K562 (cell line): ENCODE measurements at regions not wholly inside any gene's neighbourhood (a gene's known extent, or its start where the extent isn't known, plus 50 kb on each side); places are given as distances from the start of the nearest gene placed in this dataset.

Experiments used
- ATF7 ChIP-seq: fragments of 450-650 bp; IDR thresholded peaks from 2 replicates; pipeline ENCODE4 v1.7.1; 2014; ENCODE audit warnings: mild to moderate bottlenecking, moderate library complexity
- CREB1 ChIP-seq, 2 experiments: sonication (generic) in 1 of 2; formaldehyde crosslinking in 1 of 2; IDR thresholded peaks; 2 replicates each; pipeline versions ENCODE4 v1.6.1 to v1.8.0; 2012 to 2022; ENCODE audit warnings: inconsistent platforms in 1 of 2, mild to moderate bottlenecking in 1 of 2, missing genetic modification reagents in 1 of 2, moderate library complexity in 1 of 2
- CREM ChIP-seq: IDR thresholded peaks from 2 replicates; pipeline ENCODE4 v1.6.1; 2014; ENCODE audit warnings: antibody characterized with exemption, low read depth
- HDAC8 ChIP-seq: fragments of 450-650 bp; IDR thresholded peaks from 2 replicates; pipeline ENCODE4 v1.6.1; 2016; ENCODE audit warnings: mild to moderate bottlenecking, missing genetic modification characterization, moderate library complexity, missing compliant biosample characterization
- NR2C2 ChIP-seq, 2 experiments: fragments of 200-800 bp in 1 of 2; sonication (Bioruptor generic) in 1 of 2; sonication (generic) in 1 of 2; formaldehyde crosslinking in 1 of 2; IDR thresholded peaks; 2 replicates each; pipeline versions ENCODE4 v1.6.1 to v1.8.0; 2016 to 2022; ENCODE audit warnings: mild to moderate bottlenecking in 1 of 2, missing compliant biosample characterization in 1 of 2, missing genetic modification characterization in 1 of 2, missing genetic modification reagents in 1 of 2
- SMC3 ChIP-seq: conservative IDR thresholded peaks from 2 replicates; pipeline ENCODE4 v1.6.1; 2011; ENCODE audit warnings: low read depth, low read length, improper control_type of control experiment; ENCODE audit not compliant: insufficient read depth
- TAF1 ChIP-seq: IDR thresholded peaks from 2 replicates; pipeline ENCODE4 v1.6.1; 2011; ENCODE audit warnings: mild to moderate bottlenecking, low read length, moderate library complexity; ENCODE audit not compliant: insufficient read depth, control insufficient read depth, severe bottlenecking; ENCODE audit errors: extremely low read depth
- TBP ChIP-seq: optimal IDR thresholded peaks from 2 replicates; pipeline ENCODE3; 2011; ENCODE audit warnings: low read depth, low read length, improper control_type of control experiment
- U2AF2 ChIP-seq: fragments of 200-400 bp; formaldehyde crosslinking; optimal IDR thresholded peaks from 2 replicates; pipeline ENCODE3; 2017; ENCODE audit warnings: low read depth, mild to moderate bottlenecking, low read length
- TF ChIP-seq, protein P1 (sequence below): conservative IDR thresholded peaks from 2 replicates; pipeline ENCODE4 v1.6.1; 2011; ENCODE audit warnings: low read depth, mild to moderate bottlenecking, low read length; ENCODE audit not compliant: control insufficient read depth
- TF ChIP-seq, protein P2 (sequence below): sonication (generic); formaldehyde crosslinking; IDR thresholded peaks from 2 replicates; pipeline ENCODE4 v1.5.0; 2020; ENCODE audit warnings: missing genetic modification reagents
- TF ChIP-seq, protein P3 (sequence below), 3 experiments: IDR thresholded peaks in 2 of 3; conservative IDR thresholded peaks in 1 of 3; 2 replicates each; pipeline ENCODE4 v1.5.1; 2011 to 2012; ENCODE audit warnings: low read length in 3 of 3, mild to moderate bottlenecking in 3 of 3, control low read depth in 2 of 3, improper control_type of control experiment in 1 of 3, inconsistent platforms in 1 of 3, low read depth in 1 of 3, mixed read lengths in 1 of 3, moderate library complexity in 1 of 3; ENCODE audit not compliant: insufficient read depth in 2 of 3
- TF ChIP-seq, protein P4 (sequence below): fragments of 250-450 bp; sonication (Bioruptor Pico); IDR thresholded peaks from 2 replicates; pipeline ENCODE4 v1.5.0; 2020; ENCODE audit warnings: mild to moderate bottlenecking, borderline replicate concordance

DNA sequence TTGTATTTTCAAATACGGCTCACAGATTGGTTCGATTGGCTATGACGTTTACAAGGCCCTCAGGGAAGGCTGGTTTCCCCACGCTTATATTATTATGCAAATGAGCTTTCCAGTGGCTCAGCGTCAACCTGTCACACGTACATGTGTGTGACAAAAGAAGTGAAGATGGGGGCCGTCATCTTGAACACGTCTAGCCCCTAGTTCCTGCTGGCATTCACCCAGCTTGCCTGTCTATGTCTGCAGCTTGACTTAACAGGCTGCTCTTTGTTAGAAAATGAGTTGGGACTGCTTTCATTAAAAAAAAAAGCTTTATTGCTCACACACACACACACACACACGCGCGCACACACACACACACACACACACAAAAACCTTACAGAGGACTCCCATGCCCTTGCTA lies 283.6 kb upstream of the CTSO start:
- TF ChIP-seq CREM (no peak), TBP (no peak), CREB1 (IDR thresholded peaks at IDR 0.05) (no peak), CREB1 (CRISPR knock-in tag; IDR thresholded peaks at IDR 0.05) (no peak), TAF1 (no peak), NR2C2 (CRISPR knock-in tag; IDR thresholded peaks at IDR 0.05) (no peak), NR2C2 (tag; IDR thresholded peaks at IDR 0.05) (no peak), SMC3 (no peak), HDAC8 (no peak), ATF7 (no peak), U2AF2 (no peak)
- TF ChIP-seq, protein P1, sequence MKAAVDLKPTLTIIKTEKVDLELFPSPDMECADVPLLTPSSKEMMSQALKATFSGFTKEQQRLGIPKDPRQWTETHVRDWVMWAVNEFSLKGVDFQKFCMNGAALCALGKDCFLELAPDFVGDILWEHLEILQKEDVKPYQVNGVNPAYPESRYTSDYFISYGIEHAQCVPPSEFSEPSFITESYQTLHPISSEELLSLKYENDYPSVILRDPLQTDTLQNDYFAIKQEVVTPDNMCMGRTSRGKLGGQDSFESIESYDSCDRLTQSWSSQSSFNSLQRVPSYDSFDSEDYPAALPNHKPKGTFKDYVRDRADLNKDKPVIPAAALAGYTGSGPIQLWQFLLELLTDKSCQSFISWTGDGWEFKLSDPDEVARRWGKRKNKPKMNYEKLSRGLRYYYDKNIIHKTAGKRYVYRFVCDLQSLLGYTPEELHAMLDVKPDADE: no peak
- TF ChIP-seq, protein P2, sequence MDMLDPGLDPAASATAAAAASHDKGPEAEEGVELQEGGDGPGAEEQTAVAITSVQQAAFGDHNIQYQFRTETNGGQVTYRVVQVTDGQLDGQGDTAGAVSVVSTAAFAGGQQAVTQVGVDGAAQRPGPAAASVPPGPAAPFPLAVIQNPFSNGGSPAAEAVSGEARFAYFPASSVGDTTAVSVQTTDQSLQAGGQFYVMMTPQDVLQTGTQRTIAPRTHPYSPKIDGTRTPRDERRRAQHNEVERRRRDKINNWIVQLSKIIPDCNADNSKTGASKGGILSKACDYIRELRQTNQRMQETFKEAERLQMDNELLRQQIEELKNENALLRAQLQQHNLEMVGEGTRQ (CRISPR knock-in tag): no peak
- TF ChIP-seq, protein P3, sequence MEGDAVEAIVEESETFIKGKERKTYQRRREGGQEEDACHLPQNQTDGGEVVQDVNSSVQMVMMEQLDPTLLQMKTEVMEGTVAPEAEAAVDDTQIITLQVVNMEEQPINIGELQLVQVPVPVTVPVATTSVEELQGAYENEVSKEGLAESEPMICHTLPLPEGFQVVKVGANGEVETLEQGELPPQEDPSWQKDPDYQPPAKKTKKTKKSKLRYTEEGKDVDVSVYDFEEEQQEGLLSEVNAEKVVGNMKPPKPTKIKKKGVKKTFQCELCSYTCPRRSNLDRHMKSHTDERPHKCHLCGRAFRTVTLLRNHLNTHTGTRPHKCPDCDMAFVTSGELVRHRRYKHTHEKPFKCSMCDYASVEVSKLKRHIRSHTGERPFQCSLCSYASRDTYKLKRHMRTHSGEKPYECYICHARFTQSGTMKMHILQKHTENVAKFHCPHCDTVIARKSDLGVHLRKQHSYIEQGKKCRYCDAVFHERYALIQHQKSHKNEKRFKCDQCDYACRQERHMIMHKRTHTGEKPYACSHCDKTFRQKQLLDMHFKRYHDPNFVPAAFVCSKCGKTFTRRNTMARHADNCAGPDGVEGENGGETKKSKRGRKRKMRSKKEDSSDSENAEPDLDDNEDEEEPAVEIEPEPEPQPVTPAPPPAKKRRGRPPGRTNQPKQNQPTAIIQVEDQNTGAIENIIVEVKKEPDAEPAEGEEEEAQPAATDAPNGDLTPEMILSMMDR (IDR thresholded peaks at IDR 0.05 in 2 of 3, conservative IDR thresholded peaks at IDR 0.05 in 1 of 3; ENCODE audit: insufficient read depth in 2 of 3, low read depth in 1 of 3, low read length in 3 of 3): no peak
- TF ChIP-seq, protein P4, sequence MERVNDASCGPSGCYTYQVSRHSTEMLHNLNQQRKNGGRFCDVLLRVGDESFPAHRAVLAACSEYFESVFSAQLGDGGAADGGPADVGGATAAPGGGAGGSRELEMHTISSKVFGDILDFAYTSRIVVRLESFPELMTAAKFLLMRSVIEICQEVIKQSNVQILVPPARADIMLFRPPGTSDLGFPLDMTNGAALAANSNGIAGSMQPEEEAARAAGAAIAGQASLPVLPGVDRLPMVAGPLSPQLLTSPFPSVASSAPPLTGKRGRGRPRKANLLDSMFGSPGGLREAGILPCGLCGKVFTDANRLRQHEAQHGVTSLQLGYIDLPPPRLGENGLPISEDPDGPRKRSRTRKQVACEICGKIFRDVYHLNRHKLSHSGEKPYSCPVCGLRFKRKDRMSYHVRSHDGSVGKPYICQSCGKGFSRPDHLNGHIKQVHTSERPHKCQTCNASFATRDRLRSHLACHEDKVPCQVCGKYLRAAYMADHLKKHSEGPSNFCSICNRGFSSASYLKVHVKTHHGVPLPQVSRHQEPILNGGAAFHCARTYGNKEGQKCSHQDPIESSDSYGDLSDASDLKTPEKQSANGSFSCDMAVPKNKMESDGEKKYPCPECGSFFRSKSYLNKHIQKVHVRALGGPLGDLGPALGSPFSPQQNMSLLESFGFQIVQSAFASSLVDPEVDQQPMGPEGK (CRISPR knock-in tag): no peak
